HepG2 (cell line): ENCODE measurements at regions not wholly inside any gene's neighbourhood (a gene's known extent, or its start where the extent isn't known, plus 50 kb on each side); places are given as distances from the start of the nearest gene placed in this dataset.

Source experiments
- HNF4A ChIP-seq: sonication (generic); formaldehyde crosslinking; IDR thresholded peaks from 2 replicates; pipeline ENCODE4 v1.4.0; 2020; ENCODE audit warnings: missing genetic modification reagents
- POLR2AphosphoS5 ChIP-seq: IDR thresholded peaks from 2 replicates; pipeline ENCODE4 v1.6.1; 2012; ENCODE audit warnings: low read depth, low read length
- POLR2G ChIP-seq: fragments of 200-400 bp; formaldehyde crosslinking; IDR thresholded peaks from 2 replicates; pipeline ENCODE4 v1.6.1; 2018; ENCODE audit warnings: mild to moderate bottlenecking, low read depth, low read length, moderate library complexity
- ZMYM4 ChIP-seq: sonication (generic); formaldehyde crosslinking; IDR thresholded peaks from 2 replicates; pipeline ENCODE4 v1.8.1; 2023; ENCODE audit warnings: mild to moderate bottlenecking, missing genetic modification reagents
- ZNF3 ChIP-seq: IDR thresholded peaks from 2 replicates; pipeline ENCODE4 v1.7.0; 2017; ENCODE audit warnings: inconsistent platforms
- ZNF331 ChIP-seq: sonication (generic); formaldehyde crosslinking; IDR thresholded peaks from 2 replicates; pipeline ENCODE4 v1.4.0; 2020; ENCODE audit warnings: missing genetic modification reagents
- ZNF333 ChIP-seq: sonication (generic); formaldehyde crosslinking; IDR thresholded peaks from 2 replicates; pipeline ENCODE4 v1.4.0; 2020; ENCODE audit warnings: mild to moderate bottlenecking, missing genetic modification reagents, borderline replicate concordance
- ZSCAN30 ChIP-seq: sonication (generic); formaldehyde crosslinking; IDR thresholded peaks from 2 replicates; pipeline ENCODE4 v1.5.0; 2020; ENCODE audit warnings: mild to moderate bottlenecking, missing genetic modification reagents
- TF ChIP-seq, protein P1 (sequence below): sonication (generic); formaldehyde crosslinking; IDR thresholded peaks from 2 replicates; pipeline ENCODE4 v1.4.0; 2020; ENCODE audit warnings: missing genetic modification reagents
- TF ChIP-seq, protein P2 (sequence below): sonication (generic); formaldehyde crosslinking; IDR thresholded peaks from 2 replicates; pipeline ENCODE4 v1.4.0; 2020; ENCODE audit warnings: missing genetic modification reagents
- TF ChIP-seq, protein P3 (sequence below): sonication (generic); formaldehyde crosslinking; IDR thresholded peaks from 2 replicates; pipeline ENCODE4 v1.4.0; 2020; ENCODE audit warnings: missing genetic modification reagents, borderline replicate concordance
- TF ChIP-seq, protein P4 (sequence below), 2 experiments: IDR thresholded peaks; 2 replicates each; pipeline ENCODE4 v1.6.1; 2011 to 2012; ENCODE audit warnings: low read length in 2 of 2, borderline replicate concordance in 1 of 2, low read depth in 1 of 2, mild to moderate bottlenecking in 1 of 2, moderate library complexity in 1 of 2
- TF ChIP-seq, protein P5 (sequence below): sonication (generic); IDR thresholded peaks from 2 replicates; pipeline ENCODE4 v1.6.1; 2016; ENCODE audit warnings: low read depth, borderline replicate concordance
- TF ChIP-seq, protein P6 (sequence below): sonication (generic); formaldehyde crosslinking; IDR thresholded peaks from 2 replicates; pipeline ENCODE4 v1.4.0; 2020; ENCODE audit warnings: missing genetic modification reagents

DNA sequence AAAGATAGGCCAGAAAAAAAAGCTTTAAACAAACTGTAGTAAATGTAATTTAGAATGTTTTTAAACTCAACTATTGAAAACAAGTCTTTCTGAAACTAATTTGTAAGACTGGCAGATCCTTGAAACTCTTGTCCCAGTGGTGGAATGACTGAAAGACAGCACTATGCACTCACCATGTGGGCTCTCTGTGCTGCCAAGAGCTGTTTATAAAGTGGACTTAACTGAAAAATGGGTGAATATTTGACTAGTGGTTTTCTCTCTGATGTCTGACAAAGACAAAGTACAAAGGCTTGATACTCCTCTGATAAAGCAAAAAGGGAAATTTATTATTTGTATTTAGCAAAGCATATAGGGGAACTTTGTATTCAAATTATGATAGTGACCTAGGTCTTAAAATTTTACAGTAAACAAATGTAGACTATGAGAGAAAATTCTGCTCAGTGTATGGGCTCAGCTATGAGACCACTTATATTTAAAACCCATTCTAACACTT lies 635.4 kb downstream of the NR2F1-AS1 start (continued):
- no peak for TF ChIP-seq ZSCAN30 (CRISPR knock-in tag)
- TF ChIP-seq, protein P1, sequence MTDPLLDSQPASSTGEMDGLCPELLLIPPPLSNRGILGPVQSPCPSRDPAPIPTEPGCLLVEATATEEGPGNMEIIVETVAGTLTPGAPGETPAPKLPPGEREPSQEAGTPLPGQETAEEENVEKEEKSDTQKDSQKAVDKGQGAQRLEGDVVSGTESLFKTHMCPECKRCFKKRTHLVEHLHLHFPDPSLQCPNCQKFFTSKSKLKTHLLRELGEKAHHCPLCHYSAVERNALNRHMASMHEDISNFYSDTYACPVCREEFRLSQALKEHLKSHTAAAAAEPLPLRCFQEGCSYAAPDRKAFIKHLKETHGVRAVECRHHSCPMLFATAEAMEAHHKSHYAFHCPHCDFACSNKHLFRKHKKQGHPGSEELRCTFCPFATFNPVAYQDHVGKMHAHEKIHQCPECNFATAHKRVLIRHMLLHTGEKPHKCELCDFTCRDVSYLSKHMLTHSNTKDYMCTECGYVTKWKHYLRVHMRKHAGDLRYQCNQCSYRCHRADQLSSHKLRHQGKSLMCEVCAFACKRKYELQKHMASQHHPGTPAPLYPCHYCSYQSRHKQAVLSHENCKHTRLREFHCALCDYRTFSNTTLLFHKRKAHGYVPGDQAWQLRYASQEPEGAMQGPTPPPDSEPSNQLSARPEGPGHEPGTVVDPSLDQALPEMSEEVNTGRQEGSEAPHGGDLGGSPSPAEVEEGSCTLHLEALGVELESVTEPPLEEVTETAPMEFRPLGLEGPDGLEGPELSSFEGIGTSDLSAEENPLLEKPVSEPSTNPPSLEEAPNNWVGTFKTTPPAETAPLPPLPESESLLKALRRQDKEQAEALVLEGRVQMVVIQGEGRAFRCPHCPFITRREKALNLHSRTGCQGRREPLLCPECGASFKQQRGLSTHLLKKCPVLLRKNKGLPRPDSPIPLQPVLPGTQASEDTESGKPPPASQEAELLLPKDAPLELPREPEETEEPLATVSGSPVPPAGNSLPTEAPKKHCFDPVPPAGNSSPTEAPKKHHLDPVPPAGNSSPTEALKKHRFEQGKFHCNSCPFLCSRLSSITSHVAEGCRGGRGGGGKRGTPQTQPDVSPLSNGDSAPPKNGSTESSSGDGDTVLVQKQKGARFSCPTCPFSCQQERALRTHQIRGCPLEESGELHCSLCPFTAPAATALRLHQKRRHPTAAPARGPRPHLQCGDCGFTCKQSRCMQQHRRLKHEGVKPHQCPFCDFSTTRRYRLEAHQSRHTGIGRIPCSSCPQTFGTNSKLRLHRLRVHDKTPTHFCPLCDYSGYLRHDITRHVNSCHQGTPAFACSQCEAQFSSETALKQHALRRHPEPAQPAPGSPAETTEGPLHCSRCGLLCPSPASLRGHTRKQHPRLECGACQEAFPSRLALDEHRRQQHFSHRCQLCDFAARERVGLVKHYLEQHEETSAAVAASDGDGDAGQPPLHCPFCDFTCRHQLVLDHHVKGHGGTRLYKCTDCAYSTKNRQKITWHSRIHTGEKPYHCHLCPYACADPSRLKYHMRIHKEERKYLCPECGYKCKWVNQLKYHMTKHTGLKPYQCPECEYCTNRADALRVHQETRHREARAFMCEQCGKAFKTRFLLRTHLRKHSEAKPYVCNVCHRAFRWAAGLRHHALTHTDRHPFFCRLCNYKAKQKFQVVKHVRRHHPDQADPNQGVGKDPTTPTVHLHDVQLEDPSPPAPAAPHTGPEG: no peak
- peak; percentile 86 for TF ChIP-seq POLR2AphosphoS5
- TF ChIP-seq ZNF333: no peak
- TF ChIP-seq, protein P2, sequence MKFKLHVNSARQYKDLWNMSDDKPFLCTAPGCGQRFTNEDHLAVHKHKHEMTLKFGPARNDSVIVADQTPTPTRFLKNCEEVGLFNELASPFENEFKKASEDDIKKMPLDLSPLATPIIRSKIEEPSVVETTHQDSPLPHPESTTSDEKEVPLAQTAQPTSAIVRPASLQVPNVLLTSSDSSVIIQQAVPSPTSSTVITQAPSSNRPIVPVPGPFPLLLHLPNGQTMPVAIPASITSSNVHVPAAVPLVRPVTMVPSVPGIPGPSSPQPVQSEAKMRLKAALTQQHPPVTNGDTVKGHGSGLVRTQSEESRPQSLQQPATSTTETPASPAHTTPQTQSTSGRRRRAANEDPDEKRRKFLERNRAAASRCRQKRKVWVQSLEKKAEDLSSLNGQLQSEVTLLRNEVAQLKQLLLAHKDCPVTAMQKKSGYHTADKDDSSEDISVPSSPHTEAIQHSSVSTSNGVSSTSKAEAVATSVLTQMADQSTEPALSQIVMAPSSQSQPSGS (CRISPR knock-in tag): 0 out of 2 replicates have a peak, but pooled peaks have one; percentile 22
- peak; percentile 42; the same call in 1 of the 2 replicates for TF ChIP-seq ZNF331
- TF ChIP-seq, protein P3, sequence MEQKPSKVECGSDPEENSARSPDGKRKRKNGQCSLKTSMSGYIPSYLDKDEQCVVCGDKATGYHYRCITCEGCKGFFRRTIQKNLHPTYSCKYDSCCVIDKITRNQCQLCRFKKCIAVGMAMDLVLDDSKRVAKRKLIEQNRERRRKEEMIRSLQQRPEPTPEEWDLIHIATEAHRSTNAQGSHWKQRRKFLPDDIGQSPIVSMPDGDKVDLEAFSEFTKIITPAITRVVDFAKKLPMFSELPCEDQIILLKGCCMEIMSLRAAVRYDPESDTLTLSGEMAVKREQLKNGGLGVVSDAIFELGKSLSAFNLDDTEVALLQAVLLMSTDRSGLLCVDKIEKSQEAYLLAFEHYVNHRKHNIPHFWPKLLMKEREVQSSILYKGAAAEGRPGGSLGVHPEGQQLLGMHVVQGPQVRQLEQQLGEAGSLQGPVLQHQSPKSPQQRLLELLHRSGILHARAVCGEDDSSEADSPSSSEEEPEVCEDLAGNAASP: 0 out of 2 replicates have a peak, but pooled peaks have one; percentile 16
- TF ChIP-seq, protein P4, sequence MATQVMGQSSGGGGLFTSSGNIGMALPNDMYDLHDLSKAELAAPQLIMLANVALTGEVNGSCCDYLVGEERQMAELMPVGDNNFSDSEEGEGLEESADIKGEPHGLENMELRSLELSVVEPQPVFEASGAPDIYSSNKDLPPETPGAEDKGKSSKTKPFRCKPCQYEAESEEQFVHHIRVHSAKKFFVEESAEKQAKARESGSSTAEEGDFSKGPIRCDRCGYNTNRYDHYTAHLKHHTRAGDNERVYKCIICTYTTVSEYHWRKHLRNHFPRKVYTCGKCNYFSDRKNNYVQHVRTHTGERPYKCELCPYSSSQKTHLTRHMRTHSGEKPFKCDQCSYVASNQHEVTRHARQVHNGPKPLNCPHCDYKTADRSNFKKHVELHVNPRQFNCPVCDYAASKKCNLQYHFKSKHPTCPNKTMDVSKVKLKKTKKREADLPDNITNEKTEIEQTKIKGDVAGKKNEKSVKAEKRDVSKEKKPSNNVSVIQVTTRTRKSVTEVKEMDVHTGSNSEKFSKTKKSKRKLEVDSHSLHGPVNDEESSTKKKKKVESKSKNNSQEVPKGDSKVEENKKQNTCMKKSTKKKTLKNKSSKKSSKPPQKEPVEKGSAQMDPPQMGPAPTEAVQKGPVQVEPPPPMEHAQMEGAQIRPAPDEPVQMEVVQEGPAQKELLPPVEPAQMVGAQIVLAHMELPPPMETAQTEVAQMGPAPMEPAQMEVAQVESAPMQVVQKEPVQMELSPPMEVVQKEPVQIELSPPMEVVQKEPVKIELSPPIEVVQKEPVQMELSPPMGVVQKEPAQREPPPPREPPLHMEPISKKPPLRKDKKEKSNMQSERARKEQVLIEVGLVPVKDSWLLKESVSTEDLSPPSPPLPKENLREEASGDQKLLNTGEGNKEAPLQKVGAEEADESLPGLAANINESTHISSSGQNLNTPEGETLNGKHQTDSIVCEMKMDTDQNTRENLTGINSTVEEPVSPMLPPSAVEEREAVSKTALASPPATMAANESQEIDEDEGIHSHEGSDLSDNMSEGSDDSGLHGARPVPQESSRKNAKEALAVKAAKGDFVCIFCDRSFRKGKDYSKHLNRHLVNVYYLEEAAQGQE (IDR thresholded peaks at IDR 0.05; ENCODE audit: borderline replicate concordance in 1 of 2, low read depth in 1 of 2, low read length in 2 of 2): peak in 1 of 2 experiments; percentile 52; a peak in 1 of 4 replicates
- peak; percentile 95 for TF ChIP-seq ZNF3
- TF ChIP-seq HNF4A (CRISPR knock-in tag): peak; percentile 38; the same call in 1 of the 2 replicates
- TF ChIP-seq, protein P5, sequence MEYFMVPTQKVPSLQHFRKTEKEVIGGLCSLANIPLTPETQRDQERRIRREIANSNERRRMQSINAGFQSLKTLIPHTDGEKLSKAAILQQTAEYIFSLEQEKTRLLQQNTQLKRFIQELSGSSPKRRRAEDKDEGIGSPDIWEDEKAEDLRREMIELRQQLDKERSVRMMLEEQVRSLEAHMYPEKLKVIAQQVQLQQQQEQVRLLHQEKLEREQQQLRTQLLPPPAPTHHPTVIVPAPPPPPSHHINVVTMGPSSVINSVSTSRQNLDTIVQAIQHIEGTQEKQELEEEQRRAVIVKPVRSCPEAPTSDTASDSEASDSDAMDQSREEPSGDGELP: peak; percentile 62; the same call in 1 of the 2 replicates
- TF ChIP-seq ZMYM4: 0 out of 2 replicates have a peak, but pooled peaks have one; percentile 42
- TF ChIP-seq, protein P6, sequence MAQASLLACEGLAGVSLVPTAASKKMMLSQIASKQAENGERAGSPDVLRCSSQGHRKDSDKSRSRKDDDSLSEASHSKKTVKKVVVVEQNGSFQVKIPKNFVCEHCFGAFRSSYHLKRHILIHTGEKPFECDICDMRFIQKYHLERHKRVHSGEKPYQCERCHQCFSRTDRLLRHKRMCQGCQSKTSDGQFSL (CRISPR knock-in tag): no peak
- TF ChIP-seq POLR2G: peak; percentile 88
